Skeletal muscle satellite cell (primary cell): ENCODE measurements at regions not wholly inside any gene's neighbourhood (a gene's known extent, or its start where the extent isn't known, plus 50 kb on each side); places are given as distances from the start of the nearest gene placed in this dataset.

Source experiments
- H3K27me3 ChIP-seq: 2 replicates; pipeline ENCODE4 v1.7.0; 2013; ENCODE audit warnings: low read length; ENCODE audit not compliant: control insufficient read depth, insufficient read depth
- H3K36me3 ChIP-seq: 2 replicates; pipeline ENCODE4 v1.7.0; 2013; ENCODE audit warnings: mild to moderate bottlenecking, control low read depth, low read length; ENCODE audit not compliant: insufficient read depth
- H3K4me1 ChIP-seq: 2 replicates; pipeline ENCODE4 v1.7.0; 2013; ENCODE audit warnings: low read length; ENCODE audit not compliant: control insufficient read depth, insufficient read depth
- H3K4me2 ChIP-seq: 2 replicates; pipeline ENCODE4 v1.7.0; 2013; ENCODE audit warnings: mild to moderate bottlenecking, low read length
- H3K4me3 ChIP-seq: 2 replicates; pipeline ENCODE4 v1.7.0; 2013; ENCODE audit warnings: low read length
- H3K9ac ChIP-seq: 2 replicates; pipeline ENCODE4 v1.7.0; 2013; ENCODE audit warnings: mild to moderate bottlenecking, low read depth, low read length, moderate library complexity
- H3K9me3 ChIP-seq: replicated peaks from 2 replicates; pipeline ENCODE4 v1.7.0; 2013; ENCODE audit warnings: mild to moderate bottlenecking, control low read depth, low read length

- Histone ChIP-seq H3K36me3 (no peaks in the 10 kb centered on the region), H3K4me1 (no peaks in the 10 kb centered on the region)
Measured at GRCh38 chr10:20726381-20726780, 170.7 kb downstream of the NEBL start.

GRCh38 chr10:20714979-20715378 lies 182.1 kb downstream of the NEBL start:
- no peak overlapping the region for H3K9ac ChIP-seq
- no peaks in the 10 kb centered on the region for H3K9me3 ChIP-seq
- H3K4me3 ChIP-seq: no peak overlapping the region
- no peaks in the 10 kb centered on the region for H3K27me3 ChIP-seq
- no peaks in the 10 kb centered on the region for H3K4me1 ChIP-seq
- no peak overlapping the region for H3K4me2 ChIP-seq
- no peaks in the 10 kb centered on the region for H3K36me3 ChIP-seq

More at GRCh38 chr10:20726381-20726780, 170.7 kb downstream of the NEBL start:
- Histone ChIP-seq H3K9me3 (no peaks in the 10 kb centered on the region), H3K27me3 (no peaks in the 10 kb centered on the region), H3K9ac (no peak overlapping the region), H3K4me3 (no peak overlapping the region), H3K4me2 (no peak overlapping the region)

- Histone ChIP-seq H3K4me3 (no peak overlapping the region), H3K9me3 (no peaks in the 10 kb centered on the region), H3K36me3 (no peaks in the 10 kb centered on the region), H3K9ac (no peak overlapping the region), H3K4me1 (no peaks in the 10 kb centered on the region), H3K4me2 (no peak overlapping the region), H3K27me3 (no peaks in the 10 kb centered on the region)
Measured at GRCh38 chr10:20714518-20714917, 182.6 kb downstream of the NEBL start.

DNA sequence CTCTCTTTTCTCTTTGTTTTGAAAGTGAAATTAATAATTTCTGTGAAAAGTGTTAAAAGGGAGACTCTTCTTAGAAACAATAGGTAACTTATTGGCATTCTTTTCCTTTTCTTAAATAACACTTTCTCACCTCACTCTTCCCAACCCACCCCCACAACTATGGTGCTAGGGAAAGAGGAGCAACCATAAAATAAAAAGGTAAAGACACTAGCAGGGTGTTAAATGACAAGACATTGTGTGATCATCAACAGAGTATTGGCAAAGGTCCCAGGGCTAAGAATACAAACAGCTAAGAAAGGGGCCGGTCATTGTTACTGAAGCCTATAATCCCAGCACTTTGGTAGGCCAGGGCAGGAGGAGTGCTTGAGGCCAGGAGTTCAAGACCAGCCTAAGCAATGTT lies 183.7 kb downstream of the NEBL start:
- Histone ChIP-seq H3K9ac (no peak overlapping the region), H3K4me2 (no peak overlapping the region), H3K4me3 (no peak overlapping the region), H3K27me3 (no peaks in the 10 kb centered on the region), H3K9me3 (no peaks in the 10 kb centered on the region), H3K36me3 (no peaks in the 10 kb centered on the region), H3K4me1 (no peaks in the 10 kb centered on the region)

DNA sequence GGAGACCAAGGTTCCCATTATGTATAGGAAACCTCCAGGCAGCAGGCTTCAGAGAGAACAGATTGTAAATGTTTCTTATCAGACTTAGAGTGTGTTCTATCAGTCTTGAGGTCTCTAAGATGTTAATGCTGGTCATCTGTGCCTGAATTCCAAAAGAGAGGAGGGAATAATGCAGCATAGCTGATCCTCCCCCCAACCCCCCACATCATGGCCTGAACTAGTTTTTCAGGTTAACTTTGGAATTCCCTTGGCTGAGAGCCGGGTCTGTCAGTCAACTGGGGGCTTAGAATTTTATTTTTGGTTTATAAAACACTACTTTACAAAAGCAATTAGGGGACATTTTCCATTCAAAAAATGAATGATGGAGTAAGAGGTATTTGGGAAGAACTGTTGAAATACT lies 184.3 kb downstream of the NEBL start:
- H3K36me3 ChIP-seq: no peaks in the 10 kb centered on the region

DNA sequence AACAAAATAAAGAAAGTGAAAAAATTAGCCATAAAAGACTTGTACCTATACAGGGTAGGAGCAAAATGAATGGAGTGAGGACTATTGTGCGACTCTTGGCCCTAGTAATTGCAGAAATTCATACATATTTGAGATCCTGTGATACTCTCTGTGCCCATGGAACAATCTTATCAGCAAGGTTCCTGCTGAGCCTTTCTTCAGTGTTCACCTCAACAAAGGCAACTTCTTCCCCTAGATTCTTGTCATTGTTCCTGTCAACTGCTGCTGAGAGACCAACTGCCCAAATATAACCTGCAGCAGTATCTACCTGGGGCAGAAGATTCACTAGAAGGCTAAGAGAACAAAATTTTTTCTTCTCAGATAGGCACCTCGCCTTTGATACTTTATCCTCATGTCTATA lies 187.4 kb downstream of the NEBL start:
- Histone ChIP-seq H3K9ac (no peak overlapping the region), H3K4me2 (no peak overlapping the region), H3K4me3 (no peak overlapping the region), H3K36me3 (no peaks in the 10 kb centered on the region), H3K4me1 (no peaks in the 10 kb centered on the region), H3K9me3 (no peaks in the 10 kb centered on the region), H3K27me3 (no peaks in the 10 kb centered on the region)

More for the DNA sequence above, 184.3 kb downstream of the NEBL start:
- Histone ChIP-seq H3K4me1 (no peaks in the 10 kb centered on the region), H3K4me2 (no peak overlapping the region), H3K9me3 (no peaks in the 10 kb centered on the region), H3K9ac (no peak overlapping the region), H3K27me3 (no peaks in the 10 kb centered on the region), H3K4me3 (no peak overlapping the region)

DNA sequence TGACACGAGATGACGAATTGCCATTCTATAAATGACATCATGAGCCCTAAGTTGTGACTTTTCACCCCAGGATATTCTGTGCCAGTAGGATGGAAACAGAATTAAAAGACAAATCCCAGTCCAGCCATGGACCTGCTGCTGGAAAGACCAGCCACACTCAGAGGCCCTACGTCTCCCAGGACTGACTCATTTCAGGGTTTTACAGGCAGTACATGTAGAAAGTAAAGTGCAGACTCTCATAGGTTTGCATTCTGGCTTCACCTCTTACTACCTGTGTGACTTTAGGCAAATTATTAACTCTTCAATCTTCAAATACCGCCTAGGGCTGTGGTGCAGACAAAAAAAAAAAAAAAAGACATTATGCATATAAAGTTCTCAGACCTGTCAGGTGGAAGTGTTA lies 188.8 kb downstream of the NEBL start:
- no peak overlapping the region for H3K4me3 ChIP-seq
- H3K36me3 ChIP-seq: no peaks in the 10 kb centered on the region
- H3K9ac ChIP-seq: no peak overlapping the region
- no peaks in the 10 kb centered on the region for H3K4me1 ChIP-seq
- H3K27me3 ChIP-seq: no peaks in the 10 kb centered on the region
- no peak overlapping the region for H3K4me2 ChIP-seq
- no peaks in the 10 kb centered on the region for H3K9me3 ChIP-seq

- H3K4me1 ChIP-seq: no peaks in the 10 kb centered on the region
- H3K9ac ChIP-seq: no peak overlapping the region
- no peaks in the 10 kb centered on the region for H3K36me3 ChIP-seq
Measured at GRCh38 chr10:20707251-20707650, 189.9 kb downstream of the NEBL start.

GRCh38 chr10:20698837-20699236 lies 198.3 kb downstream of the NEBL start:
- Histone ChIP-seq H3K27me3 (no peaks in the 10 kb centered on the region), H3K9me3 (no peaks in the 10 kb centered on the region), H3K4me3 (no peak overlapping the region), H3K36me3 (no peaks in the 10 kb centered on the region), H3K9ac (no peak overlapping the region), H3K4me1 (no peaks in the 10 kb centered on the region), H3K4me2 (no peak overlapping the region)

More at GRCh38 chr10:20707251-20707650, 189.9 kb downstream of the NEBL start:
- H3K27me3 ChIP-seq: no peaks in the 10 kb centered on the region
- no peak overlapping the region for H3K4me2 ChIP-seq
- no peaks in the 10 kb centered on the region for H3K9me3 ChIP-seq
- no peak overlapping the region for H3K4me3 ChIP-seq

DNA sequence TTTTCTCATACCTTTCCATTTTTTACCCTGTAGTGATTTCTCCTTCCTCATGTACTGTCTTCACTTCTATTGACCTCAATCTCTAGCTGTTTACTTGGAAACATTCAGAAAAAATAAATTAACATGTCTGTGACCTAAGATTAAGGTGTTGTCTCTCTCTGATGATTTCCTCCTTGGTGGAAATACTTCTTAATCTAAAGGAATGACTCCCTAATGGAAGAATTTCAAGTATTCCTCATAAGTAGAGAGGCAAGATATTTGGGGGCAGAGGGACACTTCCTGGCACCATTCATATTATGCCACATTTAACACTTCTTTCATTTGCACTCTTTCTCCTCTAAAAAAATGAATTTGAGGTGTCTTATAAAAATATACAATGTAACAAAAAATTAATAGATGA lies 202.8 kb downstream of the NEBL start:
- H3K36me3 ChIP-seq: no peaks in the 10 kb centered on the region
- H3K9me3 ChIP-seq: no peaks in the 10 kb centered on the region
- no peak overlapping the region for H3K4me3 ChIP-seq
- no peak overlapping the region for H3K9ac ChIP-seq
- no peak overlapping the region for H3K4me2 ChIP-seq
- no peaks in the 10 kb centered on the region for H3K27me3 ChIP-seq
- no peaks in the 10 kb centered on the region for H3K4me1 ChIP-seq

DNA sequence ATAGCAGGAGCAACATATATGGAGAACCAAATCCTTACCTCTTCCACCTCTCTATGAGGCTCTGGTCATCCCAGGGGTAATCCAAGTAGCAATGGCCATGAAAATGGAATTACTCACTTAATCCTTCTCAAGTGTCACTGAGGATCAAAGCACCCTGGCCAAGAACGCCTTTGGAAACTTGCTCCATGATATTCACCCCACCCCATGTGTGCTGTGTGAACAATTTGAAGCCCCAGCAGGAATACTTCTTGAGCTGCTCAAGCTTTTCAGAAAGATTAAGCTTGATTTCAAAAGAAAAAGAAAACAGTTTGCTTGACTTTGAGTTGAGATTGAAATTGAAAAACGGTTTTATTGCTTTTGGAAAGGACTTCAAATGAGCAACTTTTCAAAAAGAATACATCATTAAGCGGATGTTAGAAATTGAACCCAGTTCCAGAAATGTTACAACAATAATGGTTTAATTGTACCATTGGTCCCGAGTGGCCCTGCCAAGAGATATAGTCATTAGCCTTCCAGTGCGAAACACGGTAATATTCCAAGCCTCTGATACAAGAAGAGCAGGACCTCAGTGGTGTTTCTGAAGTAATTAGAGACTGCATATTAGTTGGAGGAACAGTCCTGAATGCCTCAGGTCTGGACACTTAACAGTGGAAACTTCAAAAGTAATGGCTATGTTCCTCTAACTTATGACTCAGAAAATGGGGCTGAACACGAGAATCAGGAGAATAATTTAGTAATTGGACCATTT lies 208.1 kb downstream of the NEBL start:
- Histone ChIP-seq H3K36me3 (no peaks in the 10 kb centered on the region), H3K27me3 (no peaks in the 10 kb centered on the region), H3K4me2 (no peak overlapping the region)

GRCh38 chr10:20686015-20686635 lies 211.0 kb downstream of the NEBL start:
- no peaks in the 10 kb centered on the region for H3K9me3 ChIP-seq
- H3K36me3 ChIP-seq: no peaks in the 10 kb centered on the region
- no peaks in the 10 kb centered on the region for H3K27me3 ChIP-seq
- H3K9ac ChIP-seq: no peak overlapping the region
- H3K4me2 ChIP-seq: no peak overlapping the region
- no peak overlapping the region for H3K4me3 ChIP-seq
- no peaks in the 10 kb centered on the region for H3K4me1 ChIP-seq

More for the DNA sequence above, 208.1 kb downstream of the NEBL start:
- Histone ChIP-seq H3K9me3 (no peaks in the 10 kb centered on the region), H3K4me1 (no peaks in the 10 kb centered on the region), H3K4me3 (no peak overlapping the region), H3K9ac (no peak overlapping the region)
